HG03469 (cell line): ENCODE measurements at regions not wholly inside any gene's neighbourhood (a gene's known extent, or its start where the extent isn't known, plus 50 kb on each side); places are given as distances from the start of the nearest gene placed in this dataset.

ENCODE experiments used
- ATAC-seq: cut with Tn5 transposase; IDR thresholded peaks from one replicate; pipeline ENCODE4 v1.9.1; 2021; ENCODE audit warnings: mild to moderate bottlenecking, moderate library complexity, moderate number of reproducible peaks; ENCODE audit not compliant: unreplicated experiment

GRCh38 chr6:20312606-20313005 lies 89.1 kb upstream of the E2F3 start:
- ATAC-seq: no peak

GRCh38 chr6:20313051-20313450 lies 88.6 kb upstream of the E2F3 start:
- no peak for ATAC-seq

- ATAC-seq: no peak
Observed at GRCh38 chr6:20313960-20314530, 87.6 kb upstream of the E2F3 start.

- ATAC-seq: no peak
Observed at GRCh38 chr6:20314866-20315845, 86.5 kb upstream of the E2F3 start.

GRCh38 chr6:20317430-20317829 lies 84.2 kb upstream of the E2F3 start:
- no peak for ATAC-seq

GRCh38 chr6:20318851-20319387 lies 82.8 kb upstream of the E2F3 start:
- ATAC-seq: no peak

- ATAC-seq: peak; percentile 99
Observed at GRCh38 chr6:20319520-20320357, 81.9 kb upstream of the E2F3 start.

GRCh38 chr6:20325641-20326421 lies 75.8 kb upstream of the E2F3 start:
- ATAC-seq: no peak

GRCh38 chr6:20326422-20326728 lies 75.3 kb upstream of the E2F3 start:
- ATAC-seq: no peak

- ATAC-seq: no peak
Observed at GRCh38 chr6:20327141-20327540, 74.5 kb upstream of the E2F3 start.

- no peak for ATAC-seq
Observed at GRCh38 chr6:20328266-20328923, 73.3 kb upstream of the E2F3 start.

- ATAC-seq: no peak
Observed at GRCh38 chr6:20328924-20329300, 72.8 kb upstream of the E2F3 start.

- no peak for ATAC-seq
Observed at GRCh38 chr6:20331042-20331441, 70.6 kb upstream of the E2F3 start.

GRCh38 chr6:20331625-20332024 lies 70.1 kb upstream of the E2F3 start:
- ATAC-seq: no peak

- no peak for ATAC-seq
Observed at GRCh38 chr6:20332441-20333006, 69.2 kb upstream of the E2F3 start.

GRCh38 chr6:20333721-20334269 lies 67.9 kb upstream of the E2F3 start:
- no peak for ATAC-seq

- no peak for ATAC-seq
Observed at GRCh38 chr6:20334334-20334733, 67.3 kb upstream of the E2F3 start.

- no peak for ATAC-seq
Observed at GRCh38 chr6:20334962-20335361, 66.7 kb upstream of the E2F3 start.

- no peak for ATAC-seq
Observed at GRCh38 chr6:20335872-20336271, 65.8 kb upstream of the E2F3 start.
